Nephron progenitor cell (in vitro differentiated cells): ENCODE measurements at regions not wholly inside any gene's neighbourhood (a gene's known extent, or its start where the extent isn't known, plus 50 kb on each side); places are given as distances from the start of the nearest gene placed in this dataset.

Experiments used
- DNase-seq: peaks from one replicate; pipeline ENCODE4 v3.0.0; 2021
- H3K27ac Mint-ChIP-seq: 2 replicates; pipeline ENCODE4 v1.8.0; 2021; ENCODE audit warnings: mild to moderate bottlenecking, moderate library complexity, mixed read lengths
- H3K27me3 Mint-ChIP-seq: 2 replicates; pipeline ENCODE4 v1.8.0; 2021; ENCODE audit warnings: mild to moderate bottlenecking, low read depth, mixed read lengths; ENCODE audit not compliant: poor library complexity
- H3K36me3 Mint-ChIP-seq: 2 replicates; pipeline ENCODE4 v1.8.0; 2021; ENCODE audit warnings: low read depth, mixed read lengths
- H3K4me1 Mint-ChIP-seq: 2 replicates; pipeline ENCODE4 v1.8.0; 2021; ENCODE audit warnings: mixed read lengths
- H3K4me3 Mint-ChIP-seq: 2 replicates; pipeline ENCODE4 v1.8.0; 2021; ENCODE audit warnings: mild to moderate bottlenecking, moderate library complexity, mixed read lengths
- H3K9me3 Mint-ChIP-seq: 2 replicates; pipeline ENCODE4 v1.8.0; 2021; ENCODE audit warnings: mild to moderate bottlenecking, moderate library complexity, mixed read lengths
- TF ChIP-seq, protein P1 (sequence below): fragments of 200-600 bp; sonication (generic); IDR thresholded peaks from 2 replicates; pipeline ENCODE4 v1.5.0; 2021; ENCODE audit warnings: antibody characterized with exemption

DNA sequence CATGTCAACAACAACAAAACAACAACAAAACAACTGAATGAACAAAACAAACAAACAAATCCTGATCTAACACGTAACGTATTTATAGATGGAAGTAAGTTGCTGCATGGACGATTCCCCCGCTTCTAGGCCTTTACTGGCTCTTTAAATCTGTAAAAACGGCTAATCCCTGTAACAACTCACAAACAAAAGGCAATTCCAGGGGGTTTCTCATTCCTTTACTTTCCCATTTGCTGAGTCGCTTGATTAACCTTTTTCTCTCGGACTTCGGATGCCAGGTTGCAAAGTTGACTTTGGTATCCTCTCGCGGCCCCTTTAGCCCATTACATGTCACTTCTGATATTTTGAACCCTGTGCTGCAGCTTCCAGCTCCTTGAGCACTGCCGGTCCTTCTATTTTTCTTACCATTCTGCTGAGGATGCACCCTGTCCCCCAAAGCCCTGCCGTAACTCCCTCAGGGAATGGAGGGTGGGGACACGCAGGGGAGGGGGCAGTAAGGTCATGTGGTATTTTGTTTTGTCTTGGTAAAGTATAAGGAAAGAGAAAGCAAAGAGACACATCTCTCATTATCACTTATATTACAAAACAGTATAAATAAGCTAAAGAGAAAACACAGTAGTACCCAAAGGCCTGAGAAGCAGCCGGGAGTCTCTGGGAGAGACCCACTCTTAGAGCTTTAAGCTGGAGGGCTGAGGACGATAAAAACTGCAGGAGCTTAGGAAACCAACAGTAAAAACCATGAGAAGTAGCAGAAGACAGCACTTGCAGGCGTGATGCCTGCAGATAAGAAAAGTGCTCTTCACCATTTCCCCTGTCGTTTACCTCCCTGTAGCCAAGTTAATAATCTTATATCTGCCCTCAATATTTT, 457.8 kb upstream of the ZNF717 start:
- Mint-ChIP-seq H3K9me3 (no peaks in the 10 kb centered on the region), H3K4me1 (no peaks in the 10 kb centered on the region), H3K36me3 (no peaks in the 10 kb centered on the region), H3K27me3 (peaks cover 2% of the 10 kb centered on the region), H3K4me3 (no peak overlapping the region), H3K27ac (no peak overlapping the region)
- DNase-seq = no peak
- TF ChIP-seq, protein P1, sequence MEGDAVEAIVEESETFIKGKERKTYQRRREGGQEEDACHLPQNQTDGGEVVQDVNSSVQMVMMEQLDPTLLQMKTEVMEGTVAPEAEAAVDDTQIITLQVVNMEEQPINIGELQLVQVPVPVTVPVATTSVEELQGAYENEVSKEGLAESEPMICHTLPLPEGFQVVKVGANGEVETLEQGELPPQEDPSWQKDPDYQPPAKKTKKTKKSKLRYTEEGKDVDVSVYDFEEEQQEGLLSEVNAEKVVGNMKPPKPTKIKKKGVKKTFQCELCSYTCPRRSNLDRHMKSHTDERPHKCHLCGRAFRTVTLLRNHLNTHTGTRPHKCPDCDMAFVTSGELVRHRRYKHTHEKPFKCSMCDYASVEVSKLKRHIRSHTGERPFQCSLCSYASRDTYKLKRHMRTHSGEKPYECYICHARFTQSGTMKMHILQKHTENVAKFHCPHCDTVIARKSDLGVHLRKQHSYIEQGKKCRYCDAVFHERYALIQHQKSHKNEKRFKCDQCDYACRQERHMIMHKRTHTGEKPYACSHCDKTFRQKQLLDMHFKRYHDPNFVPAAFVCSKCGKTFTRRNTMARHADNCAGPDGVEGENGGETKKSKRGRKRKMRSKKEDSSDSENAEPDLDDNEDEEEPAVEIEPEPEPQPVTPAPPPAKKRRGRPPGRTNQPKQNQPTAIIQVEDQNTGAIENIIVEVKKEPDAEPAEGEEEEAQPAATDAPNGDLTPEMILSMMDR = no peak

DNA sequence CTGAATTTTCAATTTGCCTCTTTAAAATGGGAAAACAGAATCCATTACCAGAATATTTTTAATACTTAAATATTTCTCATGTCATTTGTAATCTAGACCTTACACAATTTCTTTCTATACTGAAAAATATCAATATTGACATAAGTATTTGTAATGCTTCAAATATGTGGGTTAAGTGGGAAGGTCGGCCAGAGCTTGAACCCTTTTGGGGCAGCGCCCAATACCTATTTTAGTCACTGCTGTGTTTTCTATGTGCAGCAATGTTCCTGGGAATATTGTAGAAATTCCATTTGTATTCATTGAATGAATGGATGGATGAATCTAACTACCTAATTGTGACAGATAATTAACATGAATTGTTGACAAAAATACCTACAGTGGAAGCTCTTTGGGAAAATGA, 459.7 kb upstream of the ZNF717 start:
- peaks cover 2% of the 10 kb centered on the region for H3K27me3 Mint-ChIP-seq
- no peaks in the 10 kb centered on the region for H3K9me3 Mint-ChIP-seq
- no peak for DNase-seq
- H3K4me3 Mint-ChIP-seq = no peak overlapping the region
- no peaks in the 10 kb centered on the region for H3K4me1 Mint-ChIP-seq
- no peak overlapping the region for H3K27ac Mint-ChIP-seq
- H3K36me3 Mint-ChIP-seq = no peaks in the 10 kb centered on the region
- TF ChIP-seq, protein P1 = no peak

DNA sequence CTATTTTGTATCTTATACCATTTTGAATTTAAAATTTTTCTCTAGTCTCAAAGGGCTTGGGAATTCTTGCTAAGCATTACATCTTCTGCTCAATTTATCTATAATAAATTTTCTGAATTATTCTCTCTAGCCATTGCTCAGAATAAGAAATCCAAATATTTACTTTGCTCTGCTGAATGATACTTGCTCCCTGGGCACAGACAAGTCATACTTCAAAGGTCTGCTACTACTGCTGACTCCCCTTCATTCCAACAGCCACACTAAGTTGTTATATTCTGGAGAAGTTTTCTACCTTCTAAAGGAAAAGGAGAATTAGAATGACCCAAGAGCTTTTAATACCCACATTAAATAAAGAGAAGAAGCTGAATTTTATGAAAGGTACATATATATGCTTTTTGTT, 460.3 kb upstream of the ZNF717 start:
- Mint-ChIP-seq H3K36me3 (no peaks in the 10 kb centered on the region), H3K4me3 (no peak overlapping the region), H3K4me1 (no peaks in the 10 kb centered on the region), H3K27me3 (peaks cover 2% of the 10 kb centered on the region), H3K27ac (no peak overlapping the region), H3K9me3 (no peaks in the 10 kb centered on the region)
- TF ChIP-seq, protein P1 = no peak
- no peak for DNase-seq

DNA sequence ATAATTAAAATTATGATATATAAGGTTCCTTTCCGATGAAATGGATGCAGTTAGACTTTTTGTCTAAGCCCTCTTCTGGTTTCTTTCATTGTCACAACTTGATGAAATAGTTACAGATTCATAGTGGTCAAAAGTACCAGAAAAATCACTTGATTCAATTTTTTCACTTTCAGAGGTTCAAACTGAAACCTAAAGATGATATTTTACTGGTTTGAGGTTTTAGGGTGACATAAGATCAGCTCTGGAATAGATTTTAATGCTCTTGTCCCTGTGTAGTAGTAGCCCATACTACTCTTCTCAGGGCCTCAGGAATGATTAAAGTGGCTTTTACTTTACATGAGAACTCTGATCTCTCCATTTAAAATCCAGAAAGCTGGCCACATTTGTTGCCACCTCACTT, 479.1 kb upstream of the ZNF717 start:
- H3K9me3 Mint-ChIP-seq = no peaks in the 10 kb centered on the region
- TF ChIP-seq, protein P1 = no peak
- H3K36me3 Mint-ChIP-seq = no peaks in the 10 kb centered on the region
- no peak overlapping the region for H3K27ac Mint-ChIP-seq
- no peaks in the 10 kb centered on the region for H3K4me1 Mint-ChIP-seq
- no peak for DNase-seq
- H3K4me3 Mint-ChIP-seq = no peak overlapping the region
- no peaks in the 10 kb centered on the region for H3K27me3 Mint-ChIP-seq

DNA sequence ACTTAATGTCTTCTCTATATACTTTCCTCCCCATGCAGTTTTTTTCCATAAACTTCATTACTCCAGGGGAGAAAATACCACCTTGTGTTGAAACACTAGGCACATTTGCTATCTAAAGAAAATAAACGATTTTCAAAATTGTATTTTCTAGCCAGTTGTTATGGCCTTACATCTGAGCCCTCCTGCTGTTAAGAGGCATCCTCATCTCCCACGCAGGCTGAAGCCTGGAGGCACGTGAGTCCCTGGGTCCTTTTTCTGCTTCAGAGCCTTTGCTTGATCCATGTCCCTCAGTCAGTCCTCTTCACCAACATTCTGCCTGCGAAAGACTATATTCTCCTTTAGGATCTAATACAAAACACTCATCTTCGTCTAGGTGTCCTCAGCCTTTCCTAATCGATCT, 479.6 kb upstream of the ZNF717 start:
- DNase-seq = no peak
- peak overlapping the region; percentile 13 for H3K27ac Mint-ChIP-seq
- TF ChIP-seq, protein P1 = no peak
- H3K9me3 Mint-ChIP-seq = no peaks in the 10 kb centered on the region
- H3K4me1 Mint-ChIP-seq = no peaks in the 10 kb centered on the region
- no peaks in the 10 kb centered on the region for H3K27me3 Mint-ChIP-seq
- H3K4me3 Mint-ChIP-seq = no peak overlapping the region
- H3K36me3 Mint-ChIP-seq = no peaks in the 10 kb centered on the region

DNA sequence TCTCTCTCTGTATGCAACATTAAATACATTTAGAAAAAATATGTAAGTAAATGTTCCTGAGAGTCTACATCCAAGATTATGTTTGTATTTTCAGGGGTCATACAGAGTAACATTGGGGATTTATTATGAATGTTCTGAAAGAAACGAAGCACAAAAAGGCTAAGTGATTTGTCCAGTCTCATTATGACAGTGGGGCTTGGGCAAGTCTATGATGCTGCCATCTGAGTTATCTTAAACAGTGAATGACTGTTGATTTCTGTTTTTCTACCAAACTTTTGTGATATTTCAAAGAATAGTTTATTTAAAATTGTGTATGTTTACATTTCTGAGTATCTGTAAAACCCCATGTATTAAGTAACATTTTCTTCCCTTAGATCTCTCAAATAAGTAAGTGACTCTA, 481.2 kb upstream of the ZNF717 start:
- H3K4me3 Mint-ChIP-seq = no peak overlapping the region
- TF ChIP-seq, protein P1 = no peak
- H3K36me3 Mint-ChIP-seq = no peaks in the 10 kb centered on the region
- H3K9me3 Mint-ChIP-seq = no peaks in the 10 kb centered on the region
- H3K4me1 Mint-ChIP-seq = no peaks in the 10 kb centered on the region
- no peak for DNase-seq
- no peaks in the 10 kb centered on the region for H3K27me3 Mint-ChIP-seq
- H3K27ac Mint-ChIP-seq = no peak overlapping the region
